CD14-positive monocyte (primary cell): ENCODE measurements at regions not wholly inside any gene's neighbourhood (a gene's known extent, or its start where the extent isn't known, plus 50 kb on each side); places are given as distances from the start of the nearest gene placed in this dataset.

ENCODE experiments used
- DNase-seq, 3 donors: peaks; one replicate each; pipeline ENCODE4 v3.0.0-alpha.2; 2011 to 2022
- H2AFZ ChIP-seq: 2 replicates; pipeline ENCODE4 v1.6.0; 2012; ENCODE audit warnings: mild to moderate bottlenecking, low read depth, low read length, inconsistent platforms; ENCODE audit not compliant: insufficient read depth, poor library complexity, severe bottlenecking
- H3K27ac ChIP-seq, 2 donors: 1 replicate in 1 of 2; 2 replicates in 1 of 2; pipeline ENCODE4 v1.5.1; 2012 to 2013; ENCODE audit warnings: low read length in 2 of 2, control low read depth in 1 of 2, inconsistent platforms in 1 of 2, low read depth in 1 of 2, mild to moderate bottlenecking in 1 of 2
- H3K27me3 ChIP-seq, 2 donors: one replicate each; pipeline versions ENCODE4 v1.6.0 to v1.6.1; 2011 to 2013; ENCODE audit warnings: low read length in 2 of 2; ENCODE audit not compliant: control insufficient read depth in 2 of 2, insufficient read depth in 2 of 2
- H3K36me3 ChIP-seq, 2 donors: replicated peaks in 1 of 2; 1 replicate in 1 of 2; 2 replicates in 1 of 2; pipeline versions ENCODE4 v1.5.1 to v1.6.1; 2012 to 2013; ENCODE audit warnings: low read length in 2 of 2, control low read depth in 1 of 2, inconsistent platforms in 1 of 2, mild to moderate bottlenecking in 1 of 2; ENCODE audit not compliant: insufficient read depth in 2 of 2, control insufficient read depth in 1 of 2
- H3K4me1 ChIP-seq, 2 donors: 1 replicate in 1 of 2; 2 replicates in 1 of 2; pipeline versions ENCODE4 v1.5.1 to v1.6.1; 2012 to 2013; ENCODE audit warnings: low read length in 2 of 2, control low read depth in 1 of 2, inconsistent platforms in 1 of 2, mild to moderate bottlenecking in 1 of 2, moderate library complexity in 1 of 2; ENCODE audit not compliant: insufficient read depth in 2 of 2, control insufficient read depth in 1 of 2
- H3K4me2 ChIP-seq: replicated peaks from 2 replicates; pipeline ENCODE3; 2012; ENCODE audit warnings: low read length, moderate library complexity, mild to moderate bottlenecking; ENCODE audit not compliant: poor library complexity, severe bottlenecking; ENCODE audit errors: extremely low read depth
- H3K4me3 ChIP-seq, 3 experiments: fragments of 200-600 bp in 1 of 3; sonication (generic) in 1 of 3; replicated peaks in 1 of 3; 1 replicate in 2 of 3; 2 replicates in 1 of 3; pipeline ENCODE4 v1.5.1; 2011 to 2013; ENCODE audit warnings: low read length in 3 of 3, mild to moderate bottlenecking in 3 of 3, control low read depth in 2 of 3, low read depth in 2 of 3, inconsistent platforms in 1 of 3, moderate library complexity in 1 of 3
- H3K79me2 ChIP-seq: 2 replicates; pipeline ENCODE4 v1.6.0; 2012; ENCODE audit warnings: mild to moderate bottlenecking, control low read depth, inconsistent platforms, low read length, moderate library complexity; ENCODE audit not compliant: insufficient read depth
- H3K9ac ChIP-seq: 2 replicates; pipeline ENCODE4 v1.6.0; 2017; ENCODE audit warnings: low read length, mild to moderate bottlenecking; ENCODE audit not compliant: insufficient read depth, poor library complexity, severe bottlenecking
- H3K9me3 ChIP-seq, 2 donors: replicated peaks in 1 of 2; 1 replicate in 1 of 2; 2 replicates in 1 of 2; pipeline versions ENCODE4 v1.5.1 to v1.6.1; 2012 to 2013; ENCODE audit warnings: low read length in 2 of 2, control low read depth in 1 of 2; ENCODE audit not compliant: control insufficient read depth in 1 of 2, insufficient read depth in 1 of 2
- H4K20me1 ChIP-seq: 2 replicates; pipeline ENCODE4 v1.6.0; 2012; ENCODE audit warnings: mild to moderate bottlenecking, low read length, control low read depth, moderate library complexity; ENCODE audit not compliant: insufficient read depth
- H3K27ac Mint-ChIP-seq, 7 donors: one replicate each; pipeline ENCODE4 v1.8.0; 2020; ENCODE audit warnings: mild to moderate bottlenecking in 7 of 7, mixed read lengths in 7 of 7, moderate library complexity in 6 of 7, inconsistent platforms in 2 of 7
- H3K27me3 Mint-ChIP-seq, 3 donors: one replicate each; pipeline ENCODE4 v1.8.0; 2021 to 2022; ENCODE audit warnings: low read depth in 3 of 3, mild to moderate bottlenecking in 3 of 3, mixed read lengths in 3 of 3, moderate library complexity in 3 of 3, inconsistent platforms in 1 of 3
- H3K36me3 Mint-ChIP-seq, 2 donors: one replicate each; pipeline ENCODE4 v1.8.0; 2020; ENCODE audit warnings: mixed read lengths in 2 of 2, inconsistent platforms in 1 of 2, mild to moderate bottlenecking in 1 of 2
- H3K4me1 Mint-ChIP-seq: one replicate; pipeline ENCODE4 v1.8.0; 2020; ENCODE audit warnings: mild to moderate bottlenecking, mixed read lengths
- H3K4me3 Mint-ChIP-seq, 2 donors: one replicate each; pipeline ENCODE4 v1.8.0; 2020; ENCODE audit warnings: mild to moderate bottlenecking in 2 of 2, mixed read lengths in 2 of 2, moderate library complexity in 1 of 2
- H3K9me3 Mint-ChIP-seq, 7 donors: one replicate each; pipeline ENCODE4 v1.8.0; 2020 to 2022; ENCODE audit warnings: mixed read lengths in 7 of 7, mild to moderate bottlenecking in 6 of 7, moderate library complexity in 6 of 7, inconsistent platforms in 2 of 7
- CTCF ChIP-seq: fragments of 200-600 bp; IDR thresholded peaks from one replicate; pipeline ENCODE4 v1.8.0; 2022; ENCODE audit warnings: antibody characterized with exemption, mild to moderate bottlenecking
- WGBS: methylation state at CpG from one replicate; pipeline ENCODE4 v1.1.5; 2013; ENCODE audit warnings: missing lambda C conversion rate; ENCODE audit not compliant: insufficient coverage; 5-methylcytosine and 5-hydroxymethylcytosine counted together
- intact Hi-C, 2 donors: fragments of 100-400 bp; cut with micrococcal nuclease; formaldehyde crosslinking; loops; one replicate each; pipeline versions ENCODE4 v1.15.0 to v1.15.1; 2023

- WGBS, result 75% methylated on average over 1 of the region's 2 CpGs
- no peaks in the 10 kb centered on the region for H3K4me1 Mint-ChIP-seq
- H3K4me3 Mint-ChIP-seq, result no peak overlapping the region
- H3K27ac Mint-ChIP-seq, result no peak overlapping the region
- H3K36me3 ChIP-seq, result no peaks in the 10 kb centered on the region
- H3K36me3 Mint-ChIP-seq, result no peaks in the 10 kb centered on the region
- peaks cover 0 to 2% (median 1%) of the 10 kb centered on the region in 3 donors for H3K27me3 Mint-ChIP-seq
- no peak for TF ChIP-seq CTCF
- no peak overlapping the region for H3K4me3 ChIP-seq
- no peak overlapping the region for H3K27ac ChIP-seq
- H4K20me1 ChIP-seq, result no peaks in the 10 kb centered on the region
- no peak overlapping the region for H2AFZ ChIP-seq
- no peaks in the 10 kb centered on the region for H3K4me1 ChIP-seq
- intact Hi-C loops, result no loop called here
- H3K4me2 ChIP-seq, result no peak overlapping the region
- DNase-seq, result no peak
- no peaks in the 10 kb centered on the region for H3K27me3 ChIP-seq
- H3K9ac ChIP-seq, result no peak overlapping the region
- no peaks in the 10 kb centered on the region for H3K79me2 ChIP-seq
- peaks cover 6 to 15% of the 10 kb centered on the region in 2 donors for H3K9me3 ChIP-seq
- peaks cover 2 to 15% (median 8%) of the 10 kb centered on the region in 7 donors for H3K9me3 Mint-ChIP-seq
These were observed 98.7 kb upstream of the POM121L12 start for GRCh38 chr7:52936750-52937149.

GRCh38 chr7:52928591-52928990, 106.8 kb upstream of the POM121L12 start:
- no peaks in the 10 kb centered on the region for H3K27me3 ChIP-seq
- intact Hi-C loops, result no loop called here
- TF ChIP-seq CTCF, result no peak
- H4K20me1 ChIP-seq, result no peaks in the 10 kb centered on the region
- Mint-ChIP-seq H3K36me3 (no peaks in the 10 kb centered on the region), H3K27me3 (peaks cover 0 to 2% (median 0%) of the 10 kb centered on the region in 3 donors), H3K27ac (no peak overlapping the region), H3K4me1 (no peaks in the 10 kb centered on the region), H3K4me3 (no peak overlapping the region), H3K9me3 (peaks cover 2 to 13% (median 3%) of the 10 kb centered on the region in 7 donors)
- DNase-seq, result no peak
- H2AFZ ChIP-seq, result no peak overlapping the region
- no peaks in the 10 kb centered on the region for H3K36me3 ChIP-seq
- no peak overlapping the region for H3K9ac ChIP-seq
- peaks cover 8 to 10% of the 10 kb centered on the region in 2 donors for H3K9me3 ChIP-seq
- H3K27ac ChIP-seq, result no peak overlapping the region
- no peaks in the 10 kb centered on the region for H3K79me2 ChIP-seq
- no CpG with 5 or more reads among the region's 3 CpGs for whole genome bisulfite sequencing
- no peak overlapping the region for H3K4me2 ChIP-seq
- H3K4me1 ChIP-seq, result no peaks in the 10 kb centered on the region
- no peak overlapping the region for H3K4me3 ChIP-seq
